ENCODE measurements at regions not wholly inside any gene's neighbourhood (a gene's known extent, or its start where the extent isn't known, plus 50 kb on each side); places are given as distances from the start of the nearest gene placed in this dataset.

GRCh38 chr2:20515290-20516220, 68.7 kb downstream of the RHOB start:
- peaks cover 0 to 3% of the 10 kb centered on the region in 2 donors for H3K4me1 ChIP-seq (replicated peaks in 1 of 2)
- 86 to 91% (median 90%) methylated on average over 13 to 14 of the region's 14 CpGs for WGBS, 4 donors
- TF ChIP-seq POLR2A (IDR thresholded peaks at IDR 0.05) (no peak), CTCF (IDR thresholded peaks at IDR 0.05) (no peak)
- H3K27ac ChIP-seq, result peak overlapping the region in 1 of 5 donors; percentile 45
- intact Hi-C loops (cut with DNase I), result no loop called here
- H3K9me3 ChIP-seq (replicated peaks in 1 of 3), result no peaks in the 10 kb centered on the region
- H3K27me3 ChIP-seq, result no peaks in the 10 kb centered on the region
- no peak overlapping the region for H3K4me3 ChIP-seq
- DNase-seq, result no peak
- no peaks in the 10 kb centered on the region for H3K36me3 ChIP-seq (replicated peaks in 1 of 2)

- Histone ChIP-seq H3K27me3 (no peaks in the 10 kb centered on the region), H3K4me3 (no peak overlapping the region), H3K9me3 (replicated peaks in 1 of 3) (no peaks in the 10 kb centered on the region), H3K4me1 (replicated peaks in 1 of 2) (no peaks in the 10 kb centered on the region), H3K36me3 (replicated peaks in 1 of 2) (no peaks in the 10 kb centered on the region), H3K27ac (peak overlapping the region in 1 of 5 donors; percentile 65)
- WGBS, 4 donors, result 83 to 100% (median 90%) methylated on average over 1 to 2 of the region's 2 CpGs
- no peak for DNase-seq
- intact Hi-C loops (cut with DNase I), result no loop called here
- TF ChIP-seq POLR2A (IDR thresholded peaks at IDR 0.05), result no peak
- TF ChIP-seq CTCF (IDR thresholded peaks at IDR 0.05), result no peak
Measured at GRCh38 chr2:20516291-20516645, 69.4 kb downstream of the RHOB start.

- DNase-seq, result peak in 1 of 7 donors; percentile 10
- no peaks in the 10 kb centered on the region for H3K36me3 ChIP-seq (replicated peaks in 1 of 2)
- intact Hi-C loops (cut with DNase I), result no loop called here
- no peaks in the 10 kb centered on the region for H3K27me3 ChIP-seq
- no peak overlapping the region for H3K4me3 ChIP-seq
- no peaks in the 10 kb centered on the region for H3K4me1 ChIP-seq (replicated peaks in 1 of 2)
- peak overlapping the region in 1 of 5 donors; percentile 65 for H3K27ac ChIP-seq
- H3K9me3 ChIP-seq (replicated peaks in 1 of 3), result no peaks in the 10 kb centered on the region
- 75 to 80% (median 77%) methylated on average over 7 to 10 of the region's 10 CpGs for WGBS, 4 donors
- no peak for TF ChIP-seq POLR2A (IDR thresholded peaks at IDR 0.05)
- TF ChIP-seq CTCF (IDR thresholded peaks at IDR 0.05), result no peak
Measured at GRCh38 chr2:20516646-20517341, 69.9 kb downstream of the RHOB start.

- no peak overlapping the region for H3K4me3 ChIP-seq
- H3K9me3 ChIP-seq (replicated peaks in 1 of 3), result no peaks in the 10 kb centered on the region
- no peak overlapping the region for H3K27ac ChIP-seq
- no peak for TF ChIP-seq POLR2A (IDR thresholded peaks at IDR 0.05)
- TF ChIP-seq CTCF (IDR thresholded peaks at IDR 0.05), result no peak
- WGBS, 4 donors, result 93 to 100% (median 95%) methylated on average over 3 of the region's 3 CpGs
- no peak for DNase-seq
- H3K36me3 ChIP-seq (replicated peaks in 1 of 2), result no peaks in the 10 kb centered on the region
- intact Hi-C loops (cut with DNase I), result no loop called here
- no peaks in the 10 kb centered on the region for H3K27me3 ChIP-seq
- no peaks in the 10 kb centered on the region for H3K4me1 ChIP-seq (replicated peaks in 1 of 2)
Measured at GRCh38 chr2:20519309-20519708, 72.4 kb downstream of the RHOB start.

Data from adrenal gland (tissue), 9 donors.